ENCODE measurements at regions not wholly inside any gene's neighbourhood (a gene's known extent, or its start where the extent isn't known, plus 50 kb on each side); places are given as distances from the start of the nearest gene placed in this dataset.

DNA sequence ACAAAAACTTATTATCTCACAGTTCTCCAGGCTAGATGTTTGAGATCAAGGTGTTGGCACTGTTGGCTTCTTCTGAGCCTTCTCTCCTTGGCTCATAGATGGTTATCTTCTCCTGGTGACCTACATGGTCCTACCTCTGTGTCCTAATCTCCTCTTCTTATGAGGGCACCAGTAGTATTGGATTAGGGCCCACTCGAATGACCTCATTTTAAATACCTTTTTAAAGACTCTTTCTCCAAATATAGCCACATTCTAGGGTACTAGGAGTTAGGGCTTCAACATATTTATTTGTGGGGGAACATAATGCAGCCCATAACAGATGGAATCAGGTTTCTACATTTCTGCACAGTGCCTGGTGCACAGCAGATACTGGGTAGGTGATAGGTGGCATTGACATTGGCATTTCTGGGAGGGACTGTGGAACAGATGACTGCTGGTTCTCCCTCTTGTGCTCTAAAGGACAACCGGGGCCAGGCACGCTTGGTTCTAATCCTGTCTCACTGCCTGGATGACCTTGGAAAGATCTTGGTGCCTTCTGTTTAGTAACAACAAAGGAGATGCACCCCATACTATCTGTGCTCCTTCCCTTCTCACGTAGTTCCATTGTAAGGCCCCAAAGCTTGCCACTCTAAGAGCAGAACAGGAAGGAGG lies 140.3 kb downstream of the PLPP3 start:
- Histone ChIP-seq H3K9ac (ENCODE audit: low read length) (no peak overlapping the region), H3F3A (ENCODE audit: low read length, unreplicated experiment) (no peaks in the 10 kb centered on the region), H3K27me3 (ENCODE audit: low read length) (no peaks in the 10 kb centered on the region), H3K4me3 (ENCODE audit: low read length) (no peak overlapping the region), H3K9me3 (ENCODE audit: low read length) (no peaks in the 10 kb centered on the region), H3K27ac (ENCODE audit: low read length) (no peak overlapping the region), H3K4me2 (ENCODE audit: low read length) (no peak overlapping the region), H4K20me1 (ENCODE audit: low read length) (no peaks in the 10 kb centered on the region), H2AFZ (ENCODE audit: low read length) (no peak overlapping the region), H3K36me3 (ENCODE audit: low read depth, low read length) (no peaks in the 10 kb centered on the region), H3K79me2 (ENCODE audit: low read length) (no peaks in the 10 kb centered on the region), H3K9me2 (replicated peaks; ENCODE audit: low read length) (no peaks in the 10 kb centered on the region), H3K4me1 (ENCODE audit: insufficient read depth, low read length) (0 out of 2 replicates have a peak, but pooled peaks cover 3% of the 10 kb centered on the region)
- POLR2A ChIA-PET (ENCODE audit: unreplicated experiment): no interaction called here
- CTCF ChIA-PET: no interaction called here
- BruUV-seq (replicated peaks): no TSS peak
- ATAC-seq (no peak), DNase-seq (no peak)
- TF ChIP-seq EZH2 (IDR thresholded peaks at IDR 0.05; ENCODE audit: low read length, unreplicated experiment): no peak
- intact Hi-C loops (cut with micrococcal nuclease): no loop called here

GRCh38 chr1:56437959-56438358 lies 141.4 kb downstream of the PLPP3 start:
- intact Hi-C loops (cut with micrococcal nuclease): no loop called here
- Histone ChIP-seq H3K9ac (ENCODE audit: low read length) (no peak overlapping the region), H3K36me3 (ENCODE audit: low read depth, low read length) (no peaks in the 10 kb centered on the region), H4K20me1 (ENCODE audit: low read length) (no peaks in the 10 kb centered on the region), H2AFZ (ENCODE audit: low read length) (no peak overlapping the region), H3K4me3 (ENCODE audit: low read length) (no peak overlapping the region), H3K9me3 (ENCODE audit: low read length) (no peaks in the 10 kb centered on the region), H3F3A (ENCODE audit: low read length, unreplicated experiment) (no peaks in the 10 kb centered on the region), H3K27me3 (ENCODE audit: low read length) (no peaks in the 10 kb centered on the region), H3K4me2 (ENCODE audit: low read length) (no peak overlapping the region), H3K4me1 (ENCODE audit: insufficient read depth, low read length) (0 out of 2 replicates have a peak, but pooled peaks cover 3% of the 10 kb centered on the region), H3K79me2 (ENCODE audit: low read length) (no peaks in the 10 kb centered on the region), H3K9me2 (replicated peaks; ENCODE audit: low read length) (no peaks in the 10 kb centered on the region), H3K27ac (ENCODE audit: low read length) (no peak overlapping the region)
- CTCF ChIA-PET: no interaction called here
- DNase-seq (peak; percentile 70), ATAC-seq (peak; percentile 97)
- TF ChIP-seq EZH2phosphoT487 (IDR thresholded peaks at IDR 0.05; ENCODE audit: borderline replicate concordance, low read length) (no peak), EZH2 (IDR thresholded peaks at IDR 0.05; ENCODE audit: low read length, unreplicated experiment) (no peak), CTCF (conservative IDR thresholded peaks at IDR 0.05; ENCODE audit: low read depth, low read length) (no peak)
- POLR2A ChIA-PET (ENCODE audit: unreplicated experiment): no interaction called here
- no TSS peak for BruUV-seq (replicated peaks)

GRCh38 chr1:56436912-56437417 lies 142.4 kb downstream of the PLPP3 start:
- H3K9me3 ChIP-seq (ENCODE audit: low read length): no peaks in the 10 kb centered on the region
- no peaks in the 10 kb centered on the region for H3F3A ChIP-seq (ENCODE audit: low read length, unreplicated experiment)
- H3K9ac ChIP-seq (ENCODE audit: low read length): no peak overlapping the region
- ChIA-PET POLR2A (ENCODE audit: unreplicated experiment) (no interaction called here), CTCF (no interaction called here)
- H3K27ac ChIP-seq (ENCODE audit: low read length): no peak overlapping the region
- no peak for DNase-seq
- 0 out of 2 replicates have a peak, but pooled peaks cover 3% of the 10 kb centered on the region for H3K4me1 ChIP-seq (ENCODE audit: insufficient read depth, low read length)
- no TSS peak for BruUV-seq (replicated peaks)
- H3K36me3 ChIP-seq (ENCODE audit: low read depth, low read length): no peaks in the 10 kb centered on the region
- H3K9me2 ChIP-seq (replicated peaks; ENCODE audit: low read length): no peaks in the 10 kb centered on the region
- intact Hi-C loops (cut with micrococcal nuclease): no loop called here
- no peaks in the 10 kb centered on the region for H3K27me3 ChIP-seq (ENCODE audit: low read length)
- no peak overlapping the region for H2AFZ ChIP-seq (ENCODE audit: low read length)
- H4K20me1 ChIP-seq (ENCODE audit: low read length): no peaks in the 10 kb centered on the region
- ATAC-seq: no peak
- no peak overlapping the region for H3K4me2 ChIP-seq (ENCODE audit: low read length)
- no peak for TF ChIP-seq EZH2phosphoT487 (IDR thresholded peaks at IDR 0.05; ENCODE audit: borderline replicate concordance, low read length)
- H3K79me2 ChIP-seq (ENCODE audit: low read length): no peaks in the 10 kb centered on the region
- no peak overlapping the region for H3K4me3 ChIP-seq (ENCODE audit: low read length)
